HG02571 (cell line): ENCODE measurements at regions not wholly inside any gene's neighbourhood (a gene's known extent, or its start where the extent isn't known, plus 50 kb on each side); places are given as distances from the start of the nearest gene placed in this dataset.
A peak's percentile ranks its signal among the peaks of the same experiment; 100 is the strongest.
"Not testable (repeated sequence)": the region's sequence is repeated elsewhere in the genome, so short reads cannot be mapped to it uniquely, and the experiment has no call there.

Experiments used
- ATAC-seq: cut with Tn5 transposase; IDR thresholded peaks from one replicate; pipeline ENCODE4 v1.9.1; 2021; ENCODE audit warnings: mild to moderate bottlenecking, moderate library complexity; ENCODE audit not compliant: unreplicated experiment

- ATAC-seq, result no peak
Observed at GRCh38 chr9:38342532-38342931, 50.0 kb upstream of the ALDH1B1 start.

DNA sequence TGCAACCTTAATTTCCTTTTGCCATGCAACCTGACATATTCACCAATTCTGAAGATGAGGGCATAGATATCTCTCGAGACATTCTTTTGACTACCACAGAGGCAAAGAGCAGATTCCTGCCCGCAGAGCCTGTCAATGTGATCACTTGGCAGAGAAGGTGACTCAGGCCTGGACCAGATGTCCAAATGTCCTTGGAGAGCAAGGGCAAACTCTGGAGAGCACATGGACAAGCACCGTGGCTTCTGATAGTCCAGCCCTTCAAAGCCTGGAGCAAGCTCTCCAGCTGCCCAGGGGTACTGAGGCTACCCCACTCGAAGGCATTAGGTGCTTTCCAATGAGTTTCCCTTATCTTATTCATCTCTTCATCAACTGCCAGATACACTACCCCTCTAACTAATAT, 50.4 kb upstream of the ALDH1B1 start:
- ATAC-seq, result no peak

- no peak for ATAC-seq
Observed at GRCh38 chr9:38339496-38339895, 53.0 kb upstream of the ALDH1B1 start.

GRCh38 chr9:38339087-38339486, 53.4 kb upstream of the ALDH1B1 start:
- ATAC-seq, result no peak

DNA sequence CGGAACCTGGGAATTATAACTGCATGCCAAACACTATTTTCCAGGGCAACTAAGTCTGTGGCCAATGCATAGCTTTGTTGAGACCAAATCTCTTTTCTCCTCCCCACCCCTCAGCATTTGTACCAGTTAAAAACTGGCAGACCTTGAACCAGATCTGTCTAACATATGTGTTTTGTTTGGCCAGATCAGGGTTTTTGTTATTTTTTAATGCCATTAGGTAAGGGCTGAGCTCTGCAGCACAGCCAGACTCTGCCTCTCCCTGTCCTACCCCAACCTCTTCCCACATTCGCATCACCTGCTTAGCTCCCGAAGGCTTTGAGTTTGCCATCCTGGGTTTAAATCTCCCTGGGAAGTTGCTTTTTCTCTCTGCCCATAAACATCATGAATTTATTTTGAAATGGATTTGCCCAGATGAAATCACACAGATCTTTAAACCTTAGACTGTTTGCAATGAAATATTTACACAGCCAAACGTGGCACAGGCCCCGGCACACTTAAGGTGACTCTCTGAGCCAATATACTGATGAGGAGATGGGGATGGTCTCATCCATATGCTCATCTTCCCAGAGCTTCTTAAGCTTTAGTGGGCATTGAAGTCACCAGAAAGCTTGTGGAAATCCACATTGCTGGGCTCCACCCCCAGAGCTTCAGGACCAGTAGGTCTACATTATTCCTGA, 54.0 kb upstream of the ALDH1B1 start:
- ATAC-seq, result no peak

- no peak for ATAC-seq
Observed at GRCh38 chr9:38337706-38338264, 54.7 kb upstream of the ALDH1B1 start.

- no peak for ATAC-seq
Observed at GRCh38 chr9:38337181-38337580, 55.3 kb upstream of the ALDH1B1 start.

DNA sequence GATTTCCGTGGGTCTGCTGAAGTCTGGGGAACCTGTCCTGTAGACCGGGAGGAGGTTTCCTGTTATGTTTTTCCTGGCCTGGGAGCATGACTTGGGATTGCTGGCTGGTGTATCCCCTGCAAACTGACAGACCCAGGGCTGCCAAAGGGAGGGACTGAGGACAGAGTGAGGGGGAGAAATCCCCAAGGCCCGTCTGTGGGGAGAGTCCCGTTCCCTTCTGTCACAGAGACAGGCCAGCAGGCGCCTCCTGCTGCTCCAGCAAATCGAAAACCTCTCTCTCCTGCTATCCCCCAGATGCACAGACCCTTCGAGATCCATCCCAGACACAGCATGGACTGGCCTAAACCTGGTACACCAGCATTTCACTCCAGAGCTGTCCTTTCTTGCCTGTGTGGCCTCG, 56.2 kb upstream of the ALDH1B1 start:
- ATAC-seq, result no peak

DNA sequence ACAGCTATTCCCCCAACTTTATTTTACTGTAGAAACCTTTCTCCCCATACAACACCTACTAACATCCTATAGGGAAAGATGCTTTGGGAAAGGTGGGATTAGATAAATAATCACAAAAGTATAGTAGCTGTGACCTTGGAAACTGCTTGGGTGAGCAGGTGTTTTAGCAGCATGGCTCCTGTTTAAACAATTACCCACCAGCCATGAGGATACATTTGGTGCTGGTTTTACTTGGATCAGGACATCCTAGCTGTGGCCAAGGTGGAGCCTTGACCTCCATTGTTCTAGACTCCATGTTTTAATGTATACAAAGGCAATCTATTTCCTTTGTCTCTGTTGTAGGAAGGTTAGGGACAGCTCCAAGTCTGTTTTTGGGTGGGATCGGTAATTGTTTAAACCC, 56.8 kb upstream of the ALDH1B1 start:
- ATAC-seq, result no peak

DNA sequence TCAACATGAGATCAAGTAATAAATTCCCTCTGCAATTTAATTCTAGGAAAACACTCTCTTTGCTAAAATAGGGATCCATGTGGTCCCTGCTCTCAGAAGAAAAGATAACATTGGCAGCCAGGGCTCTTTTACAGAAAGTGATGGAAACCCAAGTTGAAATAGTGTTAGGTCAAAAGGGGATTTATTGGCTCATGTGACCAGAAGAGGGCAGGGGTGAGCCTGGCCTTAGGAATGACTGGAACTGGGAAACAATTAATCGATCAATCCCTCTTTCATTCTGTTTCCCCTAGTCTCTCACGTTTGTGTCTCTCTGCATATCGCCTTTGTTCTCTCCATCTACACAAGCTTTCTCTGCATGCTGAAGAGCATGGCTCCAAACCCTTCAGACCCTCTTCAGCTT, 58.3 kb upstream of the ALDH1B1 start:
- no peak for ATAC-seq

DNA sequence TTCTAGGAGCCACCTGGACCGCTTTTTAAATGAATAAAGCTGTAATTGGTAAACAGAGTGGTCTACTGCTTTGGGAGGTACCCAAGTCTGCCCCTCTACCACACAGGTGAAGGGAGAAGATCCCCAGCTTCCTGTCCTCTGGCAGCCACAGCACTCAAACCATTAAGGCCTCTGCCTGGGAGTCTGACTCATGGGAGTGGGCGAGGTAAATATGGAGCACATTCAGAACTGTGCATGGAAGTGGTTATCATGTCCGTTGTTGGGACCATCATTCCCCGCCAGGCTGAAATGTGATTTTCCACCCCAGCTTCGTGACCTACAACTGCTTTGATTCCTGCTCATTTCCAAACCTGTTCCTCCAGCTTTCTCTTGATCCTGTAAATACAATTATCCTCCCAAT, 59.5 kb upstream of the ALDH1B1 start:
- ATAC-seq, result no peak

DNA sequence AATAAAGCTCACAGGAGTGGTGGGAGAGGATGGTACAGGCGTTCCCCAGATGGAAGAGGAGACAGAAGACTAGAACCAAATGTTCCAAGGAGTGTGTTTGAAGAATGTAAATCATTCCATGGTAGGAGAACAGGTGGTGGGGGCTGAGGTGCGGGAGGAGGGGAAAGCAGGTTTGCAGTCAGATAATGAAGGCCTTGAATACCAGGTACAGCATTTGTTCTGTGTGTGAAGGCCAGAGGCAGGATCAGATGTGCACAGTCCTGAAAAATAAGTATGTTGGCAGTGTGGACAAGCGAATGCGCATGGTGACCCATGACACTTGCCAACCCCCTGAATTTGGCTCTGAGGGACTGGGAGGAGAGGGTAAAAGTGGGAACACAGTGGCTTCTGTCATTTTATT, 59.9 kb upstream of the ALDH1B1 start:
- no peak for ATAC-seq

DNA sequence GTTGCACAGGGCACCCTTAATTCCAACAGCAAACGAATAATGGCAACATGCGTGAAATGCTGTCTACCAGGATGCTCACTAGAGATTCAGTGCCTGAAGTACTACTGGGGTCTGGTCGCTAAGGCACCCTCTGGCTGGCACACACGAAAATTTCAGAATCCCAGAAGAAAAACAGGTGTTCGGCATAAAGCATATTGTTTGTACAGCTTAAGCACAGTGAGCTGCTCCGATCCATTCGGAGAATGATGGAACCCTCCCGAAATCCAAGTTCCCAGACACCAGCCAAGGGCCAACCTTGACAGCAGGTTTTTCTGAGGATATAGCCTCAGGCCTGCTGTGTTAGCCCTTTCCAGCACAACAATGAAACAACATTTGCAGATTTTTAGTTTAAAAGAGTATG, 61.4 kb upstream of the ALDH1B1 start:
- no peak for ATAC-seq

DNA sequence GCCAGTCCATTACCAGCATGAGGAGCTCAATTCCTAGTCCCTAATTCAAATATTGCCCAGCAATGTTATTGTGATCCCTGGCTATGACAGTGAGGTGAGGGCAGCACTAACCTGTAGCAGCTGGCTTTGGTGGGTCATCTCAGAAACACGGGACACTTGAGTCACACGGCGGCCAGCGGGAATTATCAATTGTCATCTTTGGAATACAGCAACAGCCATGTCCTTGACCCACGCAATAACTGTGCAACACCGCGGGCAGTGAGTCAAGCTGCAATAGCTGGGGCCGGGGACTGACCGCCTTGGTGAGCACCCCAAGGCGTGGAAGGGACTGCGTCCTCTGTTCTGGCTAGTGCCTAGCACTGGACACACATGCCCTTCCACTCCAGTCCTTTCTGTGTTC, 62.5 kb upstream of the ALDH1B1 start:
- no peak for ATAC-seq

GRCh38 chr9:38328765-38329164, 63.7 kb upstream of the ALDH1B1 start:
- ATAC-seq, result no peak

- ATAC-seq, result no peak
Observed at GRCh38 chr9:38326122-38326521, 66.4 kb upstream of the ALDH1B1 start.

DNA sequence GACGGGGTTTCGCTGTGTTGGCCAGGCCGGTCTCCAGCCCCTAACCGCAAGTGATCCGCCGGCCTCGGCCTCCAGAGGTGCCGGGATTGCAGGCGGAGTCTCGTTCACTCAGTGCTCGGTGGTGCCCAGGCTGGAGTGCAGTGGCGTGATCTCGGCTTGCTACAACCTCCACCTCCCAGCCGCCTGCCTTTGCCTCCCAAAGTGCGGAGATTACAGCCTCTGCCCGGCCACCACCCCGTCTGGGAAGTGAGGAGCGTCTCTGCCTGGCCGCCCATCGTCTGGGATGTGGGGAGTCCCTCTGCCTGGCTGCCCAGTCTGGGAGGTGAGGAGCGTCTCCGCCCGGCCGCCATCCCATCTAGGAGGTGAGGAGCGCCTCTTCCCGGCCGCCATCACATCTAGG, 68.3 kb upstream of the ALDH1B1 start:
- not testable (repeated sequence) for ATAC-seq

DNA sequence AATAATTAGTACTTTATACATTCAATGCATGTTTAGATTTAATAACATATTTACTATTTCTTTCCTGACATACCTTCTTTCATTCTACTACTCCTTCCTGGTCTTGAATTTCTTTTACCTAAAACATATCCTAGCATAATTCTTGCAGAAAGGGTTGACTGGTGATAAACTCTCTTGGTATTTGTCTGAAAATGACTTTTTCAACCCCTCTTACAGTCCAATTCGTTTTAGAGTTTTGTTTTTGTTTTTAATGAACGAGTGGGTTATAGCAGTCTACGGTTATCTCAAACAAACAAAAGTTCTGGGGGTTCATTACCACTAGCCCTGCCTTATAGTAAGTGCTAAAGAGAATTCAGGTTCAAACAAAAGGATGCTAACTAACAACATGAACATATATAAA, 69.6 kb upstream of the ALDH1B1 start:
- no peak for ATAC-seq

GRCh38 chr9:38319496-38320173, 72.9 kb upstream of the ALDH1B1 start:
- ATAC-seq, result no peak

- ATAC-seq, result peak; percentile 92
Observed at GRCh38 chr9:38318759-38319495, 73.6 kb upstream of the ALDH1B1 start.

GRCh38 chr9:38316166-38316780, 76.2 kb upstream of the ALDH1B1 start:
- no peak for ATAC-seq
